Activated T-cell treated with anti-CD3 and anti-CD28 coated beads, Interleukin-2, amount 50 U/mL, for 1 hour (primary cell): ENCODE measurements at regions not wholly inside any gene's neighbourhood (a gene's known extent, or its start where the extent isn't known, plus 50 kb on each side); places are given as distances from the start of the nearest gene placed in this dataset.
"Not testable (repeated sequence)": the region's sequence is repeated elsewhere in the genome, so short reads cannot be mapped to it uniquely, and the experiment has no call there.

Experiments used
- DNase-seq: peaks from one replicate; pipeline ENCODE4 v3.0.0-alpha.2; 2020

- no peak for DNase-seq
Observed at GRCh38 chrX:47776292-47777006, 60.3 kb upstream of the ZNF81 start.

DNA sequence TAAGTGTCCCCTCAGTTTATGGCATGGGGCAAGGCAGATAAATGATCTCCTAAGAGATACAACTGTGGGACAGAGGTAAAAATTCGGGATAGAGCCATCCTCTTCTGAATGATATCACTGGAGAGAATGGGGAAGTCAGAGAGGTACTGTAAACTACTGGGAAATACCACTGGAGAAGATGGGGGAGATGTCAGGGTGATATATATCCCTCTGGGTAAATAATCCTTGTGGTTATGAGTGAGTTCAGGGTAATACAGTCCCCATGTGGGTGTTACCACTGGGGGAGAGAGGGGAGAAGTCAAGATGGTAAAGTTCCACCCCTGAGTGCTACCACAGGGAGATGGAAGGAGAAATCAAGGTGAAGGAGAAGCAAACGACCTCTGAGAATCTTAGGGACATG is 63.9 kb upstream of the ZNF81 start:
- no peak for DNase-seq

GRCh38 chrX:47771473-47771872 is 65.2 kb upstream of the ZNF81 start:
- no peak for DNase-seq

DNA sequence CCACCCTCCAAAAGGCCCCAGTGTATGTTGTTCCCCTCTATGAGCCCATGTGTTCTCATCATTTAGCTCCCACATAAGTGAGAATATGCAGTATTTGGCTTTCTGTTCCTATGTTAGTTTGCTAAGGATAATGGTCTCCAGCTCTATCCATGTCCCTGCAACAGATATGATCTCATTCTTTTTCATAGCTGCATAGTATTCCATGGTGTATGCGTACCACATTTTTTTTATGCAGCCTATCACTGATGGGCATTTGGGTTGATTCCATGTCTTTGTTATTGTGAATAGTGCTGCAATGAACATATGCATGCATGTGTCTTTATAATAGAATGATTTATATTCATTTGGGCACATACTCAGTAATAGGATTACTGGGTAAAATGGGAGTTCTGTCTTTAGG is 73.9 kb upstream of the ZNF81 start:
- not testable (repeated sequence) for DNase-seq

GRCh38 chrX:47752685-47753084 is 84.0 kb upstream of the ZNF81 start:
- DNase-seq = no peak

DNA sequence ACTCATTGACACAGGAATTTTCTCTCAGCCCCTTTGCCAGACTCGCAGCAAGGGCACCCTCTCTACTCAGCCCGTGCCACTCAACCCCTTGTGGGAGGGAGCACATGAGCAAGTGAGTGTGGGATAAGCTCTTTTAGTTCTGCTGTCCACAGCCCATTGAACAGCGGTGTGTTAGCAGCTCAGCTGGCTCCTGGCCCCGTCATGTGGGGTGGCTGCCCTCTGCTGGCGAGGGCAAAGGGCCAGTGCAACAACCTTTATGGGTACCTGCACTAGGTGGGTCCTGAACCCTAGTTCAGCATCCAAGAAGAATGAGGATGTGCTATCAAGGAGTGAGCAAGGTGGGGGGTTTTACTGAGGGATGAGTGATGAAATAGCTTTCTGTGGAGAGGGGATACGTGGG is 85.0 kb upstream of the ZNF81 start:
- peak; percentile 28 for DNase-seq

DNA sequence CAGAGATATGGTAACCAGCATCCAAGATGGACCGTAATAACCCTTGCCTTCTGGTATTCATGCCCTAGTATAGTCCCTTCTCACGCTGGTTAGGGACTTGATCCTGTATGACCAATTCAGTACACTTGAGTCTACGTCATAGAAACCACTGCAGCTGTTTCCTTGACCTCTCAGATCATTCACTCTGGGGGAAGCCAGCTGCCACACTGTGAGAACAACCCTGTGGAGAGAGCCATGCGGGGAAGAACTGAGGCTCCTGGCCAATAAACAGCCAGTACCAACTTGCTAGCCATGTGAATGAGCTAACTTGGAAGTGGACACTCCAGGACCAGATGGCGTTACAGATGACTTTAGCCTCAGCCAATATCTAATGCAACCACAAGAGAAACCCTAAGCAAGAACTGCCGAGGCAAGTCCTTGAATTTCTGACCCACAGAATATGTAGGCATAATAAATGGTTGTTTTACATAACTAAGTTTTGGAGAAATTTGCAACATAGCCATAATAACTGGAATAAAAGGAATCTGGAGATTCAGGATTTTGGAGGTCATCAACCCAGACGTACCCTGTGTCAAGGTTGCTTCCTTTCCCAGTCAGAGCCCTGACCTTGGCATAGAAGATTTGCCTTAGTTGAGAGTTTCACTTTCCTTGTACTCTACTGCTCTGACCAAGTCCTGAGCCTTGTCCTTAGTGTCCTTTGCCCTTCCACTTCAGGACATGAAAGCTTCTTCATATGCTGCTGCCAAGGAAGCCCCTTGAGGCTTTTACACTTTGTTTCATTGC is 87.3 kb upstream of the ZNF81 start:
- no peak for DNase-seq

DNA sequence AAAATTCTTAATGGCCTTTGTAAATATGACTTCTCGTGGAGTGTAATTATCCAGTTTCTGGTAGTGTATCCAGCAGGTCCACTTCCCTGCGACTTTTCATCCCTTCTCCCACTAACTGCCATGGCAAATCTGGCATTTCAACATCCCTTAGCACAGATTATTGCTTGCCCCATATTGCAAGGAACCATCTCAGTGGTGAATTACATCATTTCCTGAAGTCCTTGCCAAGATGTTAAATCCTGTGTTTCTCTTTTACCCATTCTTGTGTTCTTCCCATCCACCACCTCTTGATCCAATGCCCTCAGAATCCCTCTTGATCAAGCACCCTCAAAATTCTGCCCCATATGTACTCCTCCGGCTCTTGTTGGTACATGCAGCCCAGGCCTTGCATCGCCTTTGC is 88.1 kb upstream of the ZNF81 start:
- no peak for DNase-seq

DNA sequence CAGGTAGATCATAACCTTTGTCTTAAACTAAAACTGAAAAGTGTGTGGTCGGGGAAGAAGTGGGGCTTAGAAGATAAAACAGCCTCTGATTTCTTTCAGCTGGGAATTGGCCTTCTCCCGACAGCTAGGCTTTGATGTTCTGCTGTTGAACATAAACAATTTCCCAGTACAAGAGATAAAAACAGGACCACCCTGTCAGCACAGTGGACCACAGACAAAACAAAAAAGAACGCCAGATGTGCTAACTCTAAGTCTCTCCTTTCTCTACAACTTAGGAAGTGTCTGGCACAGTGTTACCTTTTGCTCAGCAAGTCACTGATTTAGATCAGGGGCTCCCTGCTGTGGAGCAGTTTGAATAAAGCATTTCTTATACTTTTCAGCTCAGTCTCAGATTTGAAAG is 87.5 kb upstream of the UXT start:
- DNase-seq = no peak

DNA sequence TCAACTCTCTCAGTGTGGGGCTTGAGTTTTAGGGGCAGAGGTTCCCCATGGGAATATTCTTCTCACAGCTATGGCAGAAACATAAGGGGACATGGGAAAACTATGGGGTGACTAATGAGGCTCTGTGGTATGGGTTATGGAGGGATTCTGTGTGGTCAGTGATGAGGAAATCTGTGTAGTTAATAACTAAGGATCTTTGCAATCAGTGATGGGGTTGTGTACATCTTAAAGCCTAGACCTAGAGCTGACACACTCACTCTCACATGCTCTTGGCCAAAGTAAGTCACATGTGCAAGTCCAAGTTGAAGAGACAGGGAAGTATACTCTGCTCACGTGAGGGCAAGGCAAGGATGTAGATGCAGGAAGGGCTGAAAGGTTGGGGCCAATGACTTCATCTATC is 86.4 kb upstream of the UXT start:
- DNase-seq = no peak

GRCh38 chrX:47743504-47743903 is 84.5 kb upstream of the UXT start:
- DNase-seq = no peak

DNA sequence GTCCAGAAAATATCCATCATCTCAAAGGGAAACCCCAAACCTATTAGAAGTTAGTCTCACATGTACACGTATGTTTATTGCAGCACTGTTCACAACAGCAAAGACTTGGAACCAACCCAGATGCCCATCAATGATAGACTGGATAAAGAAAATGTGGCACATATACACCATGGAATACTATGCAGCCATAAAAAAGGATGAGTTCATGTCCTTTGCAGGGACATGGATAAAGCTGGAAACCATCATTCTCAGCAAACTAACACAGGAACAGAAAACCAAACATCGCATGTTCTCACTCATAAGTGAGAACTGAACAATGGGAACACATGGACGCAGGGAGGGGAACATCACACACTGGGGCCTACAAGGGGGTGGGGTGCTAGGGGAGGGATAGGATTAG is 79.9 kb upstream of the UXT start:
- DNase-seq = not testable (repeated sequence)

GRCh38 chrX:47723689-47724088 is 64.7 kb upstream of the UXT start:
- DNase-seq = no peak

GRCh38 chrX:47723083-47723482 is 64.1 kb upstream of the UXT start:
- DNase-seq = no peak

DNA sequence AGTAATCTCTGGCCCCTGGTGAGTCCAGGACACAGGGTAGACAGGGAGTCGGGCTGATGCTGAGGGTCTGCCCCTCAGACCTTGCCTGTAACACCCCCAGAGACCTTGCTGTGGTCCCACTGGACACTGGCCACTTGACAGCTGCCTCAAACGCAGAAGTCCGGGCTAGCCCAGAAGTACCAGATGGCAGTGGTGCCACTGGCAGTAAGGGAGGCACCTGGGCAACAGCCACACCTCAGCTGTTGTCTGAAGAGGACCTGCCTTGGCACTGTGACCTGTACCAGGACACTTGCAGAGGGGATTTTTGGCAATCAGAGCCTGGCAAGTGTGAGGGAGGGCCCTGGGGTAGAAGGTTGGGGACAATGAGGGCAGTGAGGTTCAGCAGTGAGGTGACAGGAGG is 63.3 kb upstream of the UXT start:
- DNase-seq = no peak

DNA sequence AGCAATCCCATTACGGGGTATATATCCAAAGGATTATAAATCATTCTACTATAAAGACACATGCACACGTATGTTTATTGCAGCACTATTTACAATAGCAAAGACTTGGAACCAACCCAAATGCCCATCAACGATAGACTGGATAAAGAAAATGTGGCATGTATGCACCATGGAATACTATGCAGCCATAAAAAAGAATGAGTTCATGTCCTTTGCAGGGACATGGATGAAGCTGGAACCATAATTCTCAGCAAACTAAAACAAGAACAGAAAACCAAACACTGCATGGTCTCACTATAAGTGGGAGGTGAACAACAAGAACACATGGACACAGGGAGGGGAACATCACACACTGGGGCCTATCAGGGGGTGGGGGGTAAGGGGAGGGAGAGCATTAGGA is 56.1 kb upstream of the UXT start:
- not testable (repeated sequence) for DNase-seq

- DNase-seq = not testable (repeated sequence)
Observed at GRCh38 chrX:47712675-47713074, 53.7 kb upstream of the UXT start.

- DNase-seq = no peak
Observed at GRCh38 chrX:47710252-47710651, 51.3 kb upstream of the UXT start.
